NOMO-1 (cell line): ENCODE measurements at regions not wholly inside any gene's neighbourhood (a gene's known extent, or its start where the extent isn't known, plus 50 kb on each side); places are given as distances from the start of the nearest gene placed in this dataset.

ENCODE experiments used
- DNase-seq, 2 experiments: peaks; one replicate each; lab custom pipeline; 2025; ENCODE audit not compliant: unreplicated experiment in 2 of 2; lab: John Stamatoyannopoulos, UW

DNA sequence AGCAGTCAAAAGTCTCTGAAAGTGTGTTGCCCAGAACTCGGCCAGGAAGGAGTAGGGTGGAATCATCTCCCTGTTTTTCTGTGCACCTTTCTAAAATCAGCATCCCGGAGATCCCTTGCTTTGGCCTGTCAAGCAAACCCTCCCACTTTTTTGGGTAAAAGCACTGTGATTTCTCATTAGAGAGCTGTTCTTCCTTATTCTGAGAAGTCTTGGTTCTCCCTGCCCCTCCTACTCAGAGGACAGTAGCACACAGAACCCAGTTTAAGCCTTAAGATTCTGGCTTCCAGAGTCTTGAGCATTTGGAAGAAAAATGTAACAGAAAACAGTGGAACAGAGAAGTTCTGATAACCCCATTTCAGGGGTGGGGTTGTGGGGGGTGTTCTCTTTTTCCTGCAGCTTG is 52.6 kb upstream of the KATNAL1 start:
- no peak for DNase-seq

DNA sequence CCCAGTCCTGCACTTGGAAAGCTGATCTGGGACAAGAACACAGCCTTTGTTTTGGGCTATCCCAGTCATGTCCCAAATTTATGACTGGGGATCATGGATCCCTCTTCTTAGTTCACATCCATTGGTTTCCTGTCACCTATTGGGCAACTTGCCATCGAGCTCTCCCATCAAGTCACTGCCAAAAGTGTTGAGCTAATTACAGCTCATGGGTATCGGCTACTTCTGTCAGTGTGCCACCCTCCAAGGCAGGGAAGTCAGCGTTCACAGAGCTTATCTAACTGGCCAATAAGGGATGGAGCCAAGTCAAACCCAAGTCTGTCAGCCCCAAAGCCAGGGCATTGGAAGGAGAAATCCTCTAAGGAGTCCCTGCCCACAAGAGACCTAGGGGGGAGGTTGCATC is 53.2 kb upstream of the KATNAL1 start:
- DNase-seq: no peak

GRCh38 chr13:30362005-30362788 is 54.8 kb upstream of the KATNAL1 start:
- no peak for DNase-seq

GRCh38 chr13:30362869-30363268 is 55.5 kb upstream of the KATNAL1 start:
- no peak for DNase-seq

DNA sequence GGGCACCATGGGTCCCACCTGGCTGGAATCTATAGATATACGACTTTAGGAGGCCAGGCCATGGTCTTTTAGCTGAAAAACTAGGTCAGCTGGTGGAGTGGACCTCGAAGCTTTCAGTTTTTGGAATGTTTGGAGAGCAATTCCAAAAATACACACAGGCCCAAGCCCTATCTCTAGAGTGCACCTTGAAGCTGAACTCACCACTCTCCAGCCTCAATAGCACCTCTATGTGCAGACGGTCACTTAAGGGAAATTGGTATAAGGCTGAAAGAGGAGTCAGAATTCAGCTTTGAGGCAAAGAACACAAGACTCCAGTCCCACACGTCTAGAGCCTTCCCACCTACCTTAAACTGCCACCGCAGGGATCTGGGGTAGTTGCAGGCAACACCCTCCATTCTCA is 56.4 kb upstream of the KATNAL1 start:
- no peak for DNase-seq

GRCh38 chr13:30364133-30364532 is 56.8 kb upstream of the KATNAL1 start:
- DNase-seq: no peak

GRCh38 chr13:30364876-30365275 is 57.4 kb upstream of the UBE2L5 start:
- no peak for DNase-seq

GRCh38 chr13:30366088-30366487 is 56.2 kb upstream of the UBE2L5 start:
- DNase-seq: peak; percentile 29 to 47

- no peak for DNase-seq
Measured at GRCh38 chr13:30367296-30367695, 55.0 kb upstream of the UBE2L5 start.

GRCh38 chr13:30370146-30370545 is 52.1 kb upstream of the UBE2L5 start:
- no peak for DNase-seq

DNA sequence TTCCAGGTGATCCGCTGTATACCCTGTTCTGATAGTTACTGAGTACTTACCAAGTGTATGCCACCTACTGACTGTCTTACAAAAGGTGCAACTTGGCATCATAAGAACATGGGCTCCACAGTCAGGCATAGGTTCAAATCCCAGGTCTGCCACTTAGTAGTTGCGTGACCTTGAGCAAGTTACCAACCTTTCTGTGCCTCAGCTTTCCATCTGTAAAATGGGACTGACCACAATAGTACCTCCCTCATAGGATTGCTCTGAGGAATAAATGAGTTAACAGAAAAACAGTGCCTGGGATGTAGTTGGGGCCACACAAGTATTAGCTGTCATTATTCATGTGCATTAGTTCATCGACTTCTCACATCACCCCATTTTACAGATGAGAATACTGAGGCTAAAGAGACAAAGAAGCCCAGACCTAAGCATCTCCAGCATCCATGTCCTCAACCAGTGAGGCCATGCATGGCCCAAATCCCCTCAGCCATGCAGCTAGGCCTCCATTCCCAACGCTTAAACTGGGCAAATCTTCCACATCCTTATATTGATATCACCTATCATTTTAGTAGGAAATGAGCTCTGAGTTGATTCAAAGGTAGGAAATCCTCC is 51.3 kb upstream of the UBE2L5 start:
- no peak for DNase-seq

DNA sequence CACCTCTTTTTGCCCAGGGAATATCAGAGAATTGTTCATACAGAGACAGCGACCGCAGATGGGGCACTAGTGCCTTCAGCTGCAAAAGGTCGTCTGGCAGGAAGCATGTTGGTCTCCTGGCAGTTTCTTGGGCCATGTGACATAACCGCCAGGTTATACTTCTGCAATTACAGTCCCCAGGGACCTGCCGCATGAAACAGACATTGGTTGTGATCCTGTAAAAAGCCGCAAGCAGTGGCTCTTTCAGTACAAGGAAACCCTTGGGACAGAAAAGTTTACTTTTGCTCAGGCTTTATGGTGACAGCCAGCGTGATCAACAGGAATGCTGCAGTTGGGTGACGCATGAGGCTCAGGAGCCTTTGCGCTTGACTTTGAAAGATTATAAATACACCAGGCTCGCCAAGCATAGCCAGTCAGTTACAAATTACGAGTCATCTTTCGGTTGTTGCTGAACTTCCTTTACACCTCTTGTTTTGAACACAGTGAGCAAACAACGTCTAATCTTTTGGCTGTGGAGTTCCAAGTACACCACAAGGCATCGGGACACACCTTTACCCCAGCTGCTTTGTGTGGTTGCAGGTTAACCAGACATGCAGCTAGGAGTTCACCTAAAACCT is 50.5 kb upstream of the UBE2L5 start:
- DNase-seq: peak; percentile 92 to 98
